Esophagus muscularis mucosa (tissue), 3 donors: ENCODE measurements at regions not wholly inside any gene's neighbourhood (a gene's known extent, or its start where the extent isn't known, plus 50 kb on each side); places are given as distances from the start of the nearest gene placed in this dataset.

ENCODE experiments used
- POLR2AphosphoS5 ChIP-seq, 2 donors: sonication (generic); formaldehyde crosslinking; IDR thresholded peaks; one replicate each; pipeline ENCODE4 v1.6.1; 2017; ENCODE audit warnings: antibody characterized with exemption in 2 of 2
- TF ChIP-seq, protein P1 (sequence below), 3 experiments: fragments of 200-600 bp in 2 of 3; fragments of 450-650 bp in 1 of 3; sonication (generic) in 2 of 3; IDR thresholded peaks; one replicate each; pipeline ENCODE4 v1.5.1; 2017 to 2019; ENCODE audit warnings: antibody characterized with exemption in 3 of 3, mild to moderate bottlenecking in 2 of 3, moderate library complexity in 1 of 3

DNA sequence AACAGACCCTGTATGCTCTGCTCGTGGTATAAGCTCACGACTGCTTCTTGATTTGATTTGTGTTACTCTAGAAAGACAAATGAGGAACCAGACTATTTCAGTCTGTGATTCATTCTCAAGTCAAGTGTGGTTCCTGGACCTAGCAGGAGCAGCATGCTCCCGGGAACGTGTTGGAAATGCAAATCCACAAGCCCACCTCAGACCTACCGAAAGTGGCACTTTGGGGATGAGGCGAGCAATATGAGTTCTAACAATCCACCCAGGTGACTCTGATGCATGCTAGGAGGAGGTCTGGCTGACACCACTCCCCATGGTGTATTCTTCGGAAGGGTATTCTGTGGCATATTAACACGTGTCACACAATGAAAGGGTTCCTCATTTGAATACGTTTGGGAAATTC is 59.5 kb upstream of the TMX1 start:
- TF ChIP-seq POLR2AphosphoS5 (IDR thresholded peaks at IDR 0.05): no peak
- TF ChIP-seq, protein P1, sequence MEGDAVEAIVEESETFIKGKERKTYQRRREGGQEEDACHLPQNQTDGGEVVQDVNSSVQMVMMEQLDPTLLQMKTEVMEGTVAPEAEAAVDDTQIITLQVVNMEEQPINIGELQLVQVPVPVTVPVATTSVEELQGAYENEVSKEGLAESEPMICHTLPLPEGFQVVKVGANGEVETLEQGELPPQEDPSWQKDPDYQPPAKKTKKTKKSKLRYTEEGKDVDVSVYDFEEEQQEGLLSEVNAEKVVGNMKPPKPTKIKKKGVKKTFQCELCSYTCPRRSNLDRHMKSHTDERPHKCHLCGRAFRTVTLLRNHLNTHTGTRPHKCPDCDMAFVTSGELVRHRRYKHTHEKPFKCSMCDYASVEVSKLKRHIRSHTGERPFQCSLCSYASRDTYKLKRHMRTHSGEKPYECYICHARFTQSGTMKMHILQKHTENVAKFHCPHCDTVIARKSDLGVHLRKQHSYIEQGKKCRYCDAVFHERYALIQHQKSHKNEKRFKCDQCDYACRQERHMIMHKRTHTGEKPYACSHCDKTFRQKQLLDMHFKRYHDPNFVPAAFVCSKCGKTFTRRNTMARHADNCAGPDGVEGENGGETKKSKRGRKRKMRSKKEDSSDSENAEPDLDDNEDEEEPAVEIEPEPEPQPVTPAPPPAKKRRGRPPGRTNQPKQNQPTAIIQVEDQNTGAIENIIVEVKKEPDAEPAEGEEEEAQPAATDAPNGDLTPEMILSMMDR (IDR thresholded peaks at IDR 0.05): no peak
